ENCODE measurements at regions not wholly inside any gene's neighbourhood (a gene's known extent, or its start where the extent isn't known, plus 50 kb on each side); places are given as distances from the start of the nearest gene placed in this dataset.

GRCh38 chr4:20352163-20352431, 100.4 kb downstream of the SLIT2 start:
- WGBS, 2 donors, result 56 to 63% methylated on average over 1 of the region's 1 CpG
- no peak overlapping the region for H3K27ac ChIP-seq
- no peaks in the 10 kb centered on the region for H3K36me3 ChIP-seq
- no peak overlapping the region for H3K4me3 ChIP-seq
- H3K27me3 ChIP-seq, result no peaks in the 10 kb centered on the region
- TF ChIP-seq POLR2A (IDR thresholded peaks at IDR 0.05), result no peak
- TF ChIP-seq CTCF (IDR thresholded peaks at IDR 0.05), result no peak
- DNase-seq, result no peak
- intact Hi-C loops (cut with DNase I), result no loop called here
- H3K9me3 ChIP-seq, result no peaks in the 10 kb centered on the region
- peaks cover 0 to 38% (median 0%) of the 10 kb centered on the region in 3 donors for H3K4me1 ChIP-seq

GRCh38 chr4:20353646-20354045, 101.9 kb downstream of the SLIT2 start:
- H3K27me3 ChIP-seq, result no peaks in the 10 kb centered on the region
- intact Hi-C loops (cut with DNase I), result no loop called here
- WGBS, 2 donors, result 90 to 93% methylated on average over 2 of the region's 2 CpGs
- no peaks in the 10 kb centered on the region for H3K36me3 ChIP-seq
- H3K4me1 ChIP-seq, result peaks cover 0 to 47% (median 0%) of the 10 kb centered on the region in 3 donors
- no peak for DNase-seq
- H3K4me3 ChIP-seq, result no peak overlapping the region
- H3K27ac ChIP-seq, result no peak overlapping the region
- H3K9me3 ChIP-seq, result no peaks in the 10 kb centered on the region
- TF ChIP-seq CTCF (IDR thresholded peaks at IDR 0.05) (no peak), POLR2A (IDR thresholded peaks at IDR 0.05) (no peak)

- WGBS, 2 donors, result 75 to 80% methylated on average over 1 of the region's 1 CpG
- intact Hi-C loops (cut with DNase I), result no loop called here
- H3K27me3 ChIP-seq, result no peaks in the 10 kb centered on the region
- no peaks in the 10 kb centered on the region for H3K36me3 ChIP-seq
- DNase-seq, result no peak
- no peak overlapping the region for H3K27ac ChIP-seq
- TF ChIP-seq CTCF (IDR thresholded peaks at IDR 0.05), result no peak
- TF ChIP-seq POLR2A (IDR thresholded peaks at IDR 0.05), result no peak
- no peak overlapping the region for H3K4me3 ChIP-seq
- no peaks in the 10 kb centered on the region for H3K9me3 ChIP-seq
- peaks cover 0 to 45% (median 0%) of the 10 kb centered on the region in 3 donors for H3K4me1 ChIP-seq
Measured at GRCh38 chr4:20354120-20354519, 102.4 kb downstream of the SLIT2 start.

- Histone ChIP-seq H3K27ac (no peak overlapping the region), H3K9me3 (no peaks in the 10 kb centered on the region), H3K27me3 (no peaks in the 10 kb centered on the region), H3K4me3 (no peak overlapping the region), H3K36me3 (no peaks in the 10 kb centered on the region), H3K4me1 (peaks cover 0 to 45% (median 0%) of the 10 kb centered on the region in 3 donors)
- intact Hi-C loops (cut with DNase I), result no loop called here
- 34 to 42% methylated on average over 3 of the region's 3 CpGs for WGBS, 2 donors
- no peak for DNase-seq
- TF ChIP-seq CTCF (IDR thresholded peaks at IDR 0.05) (no peak), POLR2A (IDR thresholded peaks at IDR 0.05) (no peak)
Measured at GRCh38 chr4:20356565-20356964, 104.9 kb downstream of the SLIT2 start.

- intact Hi-C loops (cut with DNase I), result no loop called here
Measured at GRCh38 chr4:20358110-20358509, 106.4 kb downstream of the SLIT2 start.

More at GRCh38 chr4:20358110-20358509, 106.4 kb downstream of the SLIT2 start:
- WGBS, 2 donors, result 45 to 57% methylated on average over 8 of the region's 8 CpGs
- peaks cover 0 to 45% (median 0%) of the 10 kb centered on the region in 3 donors for H3K4me1 ChIP-seq
- no peak for DNase-seq
- H3K4me3 ChIP-seq, result no peak overlapping the region
- H3K27me3 ChIP-seq, result no peaks in the 10 kb centered on the region
- TF ChIP-seq CTCF (IDR thresholded peaks at IDR 0.05), result no peak
- TF ChIP-seq POLR2A (IDR thresholded peaks at IDR 0.05), result no peak
- H3K36me3 ChIP-seq, result no peaks in the 10 kb centered on the region
- no peaks in the 10 kb centered on the region for H3K9me3 ChIP-seq
- H3K27ac ChIP-seq, result peak overlapping the region in 1 of 4 donors; percentile 5
